HG03442 (cell line): ENCODE measurements at regions not wholly inside any gene's neighbourhood (a gene's known extent, or its start where the extent isn't known, plus 50 kb on each side); places are given as distances from the start of the nearest gene placed in this dataset.

ENCODE experiments used
- ATAC-seq: cut with Tn5 transposase; IDR thresholded peaks from one replicate; pipeline ENCODE4 v1.9.1; 2021; ENCODE audit warnings: mild to moderate bottlenecking, moderate library complexity; ENCODE audit not compliant: unreplicated experiment

- no peak for ATAC-seq
Observed at GRCh38 chr1:38097284-38097898, 50.8 kb upstream of the POU3F1 start.
